ENCODE measurements at regions not wholly inside any gene's neighbourhood (a gene's known extent, or its start where the extent isn't known, plus 50 kb on each side); places are given as distances from the start of the nearest gene placed in this dataset.

DNA sequence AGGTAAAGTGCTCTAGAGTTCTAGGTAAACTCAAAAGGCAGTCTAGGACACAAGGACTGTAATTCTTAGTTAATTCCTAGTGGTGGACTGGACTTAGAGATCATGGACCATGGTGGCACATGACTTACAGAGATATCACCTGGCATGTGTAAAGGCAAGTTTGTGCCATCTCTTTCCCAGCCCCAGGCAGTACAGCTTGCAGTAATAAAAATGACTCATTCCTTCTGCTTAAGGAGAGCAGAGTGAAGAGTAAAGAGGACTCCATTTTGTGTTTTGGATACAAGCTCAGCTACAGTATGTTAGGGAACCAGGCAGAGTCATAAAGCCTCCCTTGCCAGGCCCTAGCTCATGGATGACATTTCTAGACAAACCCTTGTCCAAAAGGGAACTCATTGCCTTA lies 629.9 kb downstream of the JRKL start:
- Histone ChIP-seq H3K4me3 (ENCODE audit: low read depth, low read length, poor library complexity, severe bottlenecking) (no peak overlapping the region), H3K36me3 (ENCODE audit: insufficient read depth, low read length) (no peaks in the 10 kb centered on the region), H2AFZ (ENCODE audit: low read length) (no peak overlapping the region), H3K9me3 (ENCODE audit: low read length) (no peaks in the 10 kb centered on the region), H3K27me3 (ENCODE audit: insufficient read depth, low read length) (no peaks in the 10 kb centered on the region), H3K9ac (ENCODE audit: low read length) (no peak overlapping the region), H3K27ac (ENCODE audit: low read depth, low read length, poor library complexity, severe bottlenecking) (no peak overlapping the region), H3K79me2 (ENCODE audit: insufficient read depth, low read length) (no peaks in the 10 kb centered on the region), H3F3A (ENCODE audit: insufficient read depth, low read length) (no peaks in the 10 kb centered on the region), H3K9me2 (ENCODE audit: low read depth, low read length) (no peaks in the 10 kb centered on the region), H3K4me2 (ENCODE audit: low read length) (no peak overlapping the region), H4K20me1 (ENCODE audit: insufficient read depth, low read length) (no peaks in the 10 kb centered on the region), H3K4me1 (ENCODE audit: insufficient read depth, low read length, severe bottlenecking) (no peaks in the 10 kb centered on the region)
- TF ChIP-seq, protein P1, sequence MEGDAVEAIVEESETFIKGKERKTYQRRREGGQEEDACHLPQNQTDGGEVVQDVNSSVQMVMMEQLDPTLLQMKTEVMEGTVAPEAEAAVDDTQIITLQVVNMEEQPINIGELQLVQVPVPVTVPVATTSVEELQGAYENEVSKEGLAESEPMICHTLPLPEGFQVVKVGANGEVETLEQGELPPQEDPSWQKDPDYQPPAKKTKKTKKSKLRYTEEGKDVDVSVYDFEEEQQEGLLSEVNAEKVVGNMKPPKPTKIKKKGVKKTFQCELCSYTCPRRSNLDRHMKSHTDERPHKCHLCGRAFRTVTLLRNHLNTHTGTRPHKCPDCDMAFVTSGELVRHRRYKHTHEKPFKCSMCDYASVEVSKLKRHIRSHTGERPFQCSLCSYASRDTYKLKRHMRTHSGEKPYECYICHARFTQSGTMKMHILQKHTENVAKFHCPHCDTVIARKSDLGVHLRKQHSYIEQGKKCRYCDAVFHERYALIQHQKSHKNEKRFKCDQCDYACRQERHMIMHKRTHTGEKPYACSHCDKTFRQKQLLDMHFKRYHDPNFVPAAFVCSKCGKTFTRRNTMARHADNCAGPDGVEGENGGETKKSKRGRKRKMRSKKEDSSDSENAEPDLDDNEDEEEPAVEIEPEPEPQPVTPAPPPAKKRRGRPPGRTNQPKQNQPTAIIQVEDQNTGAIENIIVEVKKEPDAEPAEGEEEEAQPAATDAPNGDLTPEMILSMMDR (IDR thresholded peaks at IDR 0.05; ENCODE audit: low read length): no peak
- no peak for TF ChIP-seq EZH2 (IDR thresholded peaks at IDR 0.05; ENCODE audit: borderline replicate concordance, low read length)

DNA sequence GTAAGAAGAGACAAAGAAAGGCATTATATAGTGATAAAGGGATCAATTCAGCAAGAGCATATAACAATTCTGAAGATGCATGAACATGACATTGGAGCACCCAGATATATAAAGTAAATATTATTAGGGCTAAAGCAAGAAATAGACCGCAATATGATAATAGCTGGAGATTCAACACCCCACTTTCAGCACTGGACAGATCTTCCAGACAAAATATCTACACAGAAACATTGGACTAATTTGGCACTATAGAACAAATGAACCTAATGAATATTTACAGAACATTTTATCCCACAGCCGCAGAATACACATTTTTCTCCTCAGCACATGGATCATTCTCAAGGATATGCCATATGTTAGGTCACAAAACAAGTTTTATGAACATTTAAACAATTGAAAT lies 633.1 kb downstream of the JRKL start:
- no peaks in the 10 kb centered on the region for H4K20me1 ChIP-seq (ENCODE audit: insufficient read depth, low read length)
- no peaks in the 10 kb centered on the region for H3K4me1 ChIP-seq (ENCODE audit: insufficient read depth, low read length, severe bottlenecking)
- no peaks in the 10 kb centered on the region for H3K27me3 ChIP-seq (ENCODE audit: insufficient read depth, low read length)
- H3K4me3 ChIP-seq (ENCODE audit: low read depth, low read length, poor library complexity, severe bottlenecking): no peak overlapping the region
- no peaks in the 10 kb centered on the region for H3F3A ChIP-seq (ENCODE audit: insufficient read depth, low read length)
- no peak overlapping the region for H3K9ac ChIP-seq (ENCODE audit: low read length)
- no peaks in the 10 kb centered on the region for H3K79me2 ChIP-seq (ENCODE audit: insufficient read depth, low read length)
- TF ChIP-seq EZH2 (IDR thresholded peaks at IDR 0.05; ENCODE audit: borderline replicate concordance, low read length): no peak
- TF ChIP-seq, protein P1 (IDR thresholded peaks at IDR 0.05; ENCODE audit: low read length): no peak
- no peak overlapping the region for H2AFZ ChIP-seq (ENCODE audit: low read length)
- no peaks in the 10 kb centered on the region for H3K9me3 ChIP-seq (ENCODE audit: low read length)
- no peak overlapping the region for H3K27ac ChIP-seq (ENCODE audit: low read depth, low read length, poor library complexity, severe bottlenecking)
- no peak overlapping the region for H3K4me2 ChIP-seq (ENCODE audit: low read length)
- no peaks in the 10 kb centered on the region for H3K9me2 ChIP-seq (ENCODE audit: low read depth, low read length)
- no peaks in the 10 kb centered on the region for H3K36me3 ChIP-seq (ENCODE audit: insufficient read depth, low read length)

DNA sequence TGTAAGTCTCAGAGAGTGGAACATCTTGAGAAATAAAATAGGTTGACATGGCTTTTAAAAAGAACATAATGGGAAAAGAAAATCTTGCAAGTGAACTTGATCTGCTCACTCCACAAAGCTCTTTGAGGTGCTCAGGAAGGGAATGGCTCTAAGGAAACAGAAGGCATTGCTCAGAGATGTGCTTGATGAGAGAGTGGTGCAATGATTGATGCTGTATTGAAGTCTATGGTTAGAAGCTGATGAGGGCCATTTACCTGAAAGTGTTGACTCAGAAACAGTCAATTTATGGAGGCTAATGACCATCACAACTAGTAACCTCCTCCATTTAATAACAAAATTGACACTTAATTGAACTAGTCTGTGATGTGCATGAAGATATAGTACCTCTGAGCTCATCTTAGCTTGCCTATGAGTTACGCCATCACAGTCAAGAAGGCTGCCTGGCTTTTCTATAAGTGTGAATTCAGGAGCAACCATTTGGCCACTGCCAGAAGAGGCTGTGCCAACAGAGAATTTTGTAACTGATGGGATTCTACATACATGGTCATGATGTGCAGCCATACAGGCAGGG lies 639.1 kb downstream of the JRKL start:
- Histone ChIP-seq H4K20me1 (ENCODE audit: insufficient read depth, low read length) (no peaks in the 10 kb centered on the region), H3K4me1 (ENCODE audit: insufficient read depth, low read length, severe bottlenecking) (no peaks in the 10 kb centered on the region), H3K27ac (ENCODE audit: low read depth, low read length, poor library complexity, severe bottlenecking) (no peak overlapping the region), H3K4me2 (ENCODE audit: low read length) (no peak overlapping the region), H3F3A (ENCODE audit: insufficient read depth, low read length) (no peaks in the 10 kb centered on the region), H3K27me3 (ENCODE audit: insufficient read depth, low read length) (no peaks in the 10 kb centered on the region), H2AFZ (ENCODE audit: low read length) (no peak overlapping the region), H3K9ac (ENCODE audit: low read length) (no peak overlapping the region), H3K36me3 (ENCODE audit: insufficient read depth, low read length) (no peaks in the 10 kb centered on the region), H3K4me3 (ENCODE audit: low read depth, low read length, poor library complexity, severe bottlenecking) (no peak overlapping the region), H3K9me3 (ENCODE audit: low read length) (no peaks in the 10 kb centered on the region), H3K79me2 (ENCODE audit: insufficient read depth, low read length) (no peaks in the 10 kb centered on the region), H3K9me2 (ENCODE audit: low read depth, low read length) (no peaks in the 10 kb centered on the region)
- no peak for TF ChIP-seq EZH2 (IDR thresholded peaks at IDR 0.05; ENCODE audit: borderline replicate concordance, low read length)
- TF ChIP-seq, protein P1 (IDR thresholded peaks at IDR 0.05; ENCODE audit: low read length): no peak
